WTC11 (cell line): ENCODE measurements at regions not wholly inside any gene's neighbourhood (a gene's known extent, or its start where the extent isn't known, plus 50 kb on each side); places are given as distances from the start of the nearest gene placed in this dataset.

Experiments
- ATAC-seq: fragments of 200-7000 bp; cut with Tn5 transposase; 2 replicates; pipeline ENCODE4 v1.10.0; 2021; ENCODE audit warnings: mild to moderate bottlenecking, moderate library complexity
- CTCF ChIA-PET: fragments of 300-600 bp; sonication (Branson Sonifier 250); formaldehyde crosslinking; loops from one replicate; lab custom pipeline; 2021; ENCODE audit warnings: antibody characterized with exemption; lab: Charles Lee
- POLR2A ChIA-PET: fragments of 350-600 bp; sonication (Branson Sonifier 250); formaldehyde crosslinking; loops from one replicate; lab custom pipeline; 2021; ENCODE audit warnings: antibody characterized with exemption; lab: Charles Lee
- DNase-seq: peaks from one replicate; pipeline ENCODE4 v3.0.0; 2021; ENCODE audit warnings: low spot score
- H3K27ac Mint-ChIP-seq: 2 replicates; pipeline ENCODE4 v1.8.0; 2021; ENCODE audit warnings: mixed read lengths
- H3K27me3 Mint-ChIP-seq: 2 replicates; pipeline ENCODE4 v1.8.0; 2021; ENCODE audit warnings: low read depth, mild to moderate bottlenecking, moderate library complexity, mixed read lengths
- H3K36me3 Mint-ChIP-seq: 2 replicates; pipeline ENCODE4 v1.8.0; 2021; ENCODE audit warnings: mixed read lengths
- H3K4me1 Mint-ChIP-seq: 2 replicates; pipeline ENCODE4 v1.8.0; 2022; ENCODE audit warnings: mixed read lengths
- H3K4me3 Mint-ChIP-seq: 2 replicates; pipeline ENCODE4 v1.8.0; 2021; ENCODE audit warnings: mild to moderate bottlenecking, moderate library complexity, mixed read lengths
- H3K9me3 Mint-ChIP-seq: 2 replicates; pipeline ENCODE4 v1.8.0; 2021; ENCODE audit warnings: mixed read lengths
- ETV6 ChIP-seq: sonication (generic); formaldehyde crosslinking; IDR thresholded peaks from 2 replicates; pipeline ENCODE4 v1.8.1; 2022; ENCODE audit warnings: mild to moderate bottlenecking, missing genetic modification reagents
- FOXJ3 ChIP-seq: sonication (generic); formaldehyde crosslinking; IDR thresholded peaks from 2 replicates; pipeline ENCODE4 v1.9.0; 2021; ENCODE audit warnings: missing genetic modification reagents, mild to moderate bottlenecking, borderline replicate concordance
- NFE2L1 ChIP-seq: sonication (generic); formaldehyde crosslinking; IDR thresholded peaks from 2 replicates; pipeline ENCODE4 v1.8.1; 2023; ENCODE audit warnings: missing genetic modification reagents
- NR2C2 ChIP-seq: sonication (generic); formaldehyde crosslinking; IDR thresholded peaks from 2 replicates; pipeline ENCODE4 v1.8.0; 2022; ENCODE audit warnings: mild to moderate bottlenecking, missing genetic modification reagents
- NR3C1 ChIP-seq: sonication (generic); formaldehyde crosslinking; conservative IDR thresholded peaks from 2 replicates; pipeline ENCODE4 v1.8.1; 2023; ENCODE audit warnings: low read depth, mild to moderate bottlenecking, missing genetic modification reagents
- ZNF232 ChIP-seq: sonication (generic); formaldehyde crosslinking; IDR thresholded peaks from 2 replicates; pipeline ENCODE4 v1.8.0; 2022; ENCODE audit warnings: mild to moderate bottlenecking, missing genetic modification reagents
- ZNF671 ChIP-seq: fragments of 250-450 bp; sonication (Bioruptor Pico); IDR thresholded peaks from 2 replicates; pipeline ENCODE4 v1.8.0; 2021; ENCODE audit warnings: mild to moderate bottlenecking
- TF ChIP-seq, protein P1 (sequence below): sonication (generic); formaldehyde crosslinking; IDR thresholded peaks from 2 replicates; pipeline ENCODE4 v1.8.0; 2023; ENCODE audit warnings: missing genetic modification reagents, mild to moderate bottlenecking, borderline replicate concordance
- TF ChIP-seq, protein P2 (sequence below): fragments of 250-450 bp; sonication (Bioruptor Pico); conservative IDR thresholded peaks from 2 replicates; pipeline ENCODE4 v1.9.0; 2021; ENCODE audit warnings: mild to moderate bottlenecking
- TF ChIP-seq, protein P3 (sequence below): sonication (generic); formaldehyde crosslinking; IDR thresholded peaks from 2 replicates; pipeline ENCODE4 v1.8.0; 2022; ENCODE audit warnings: mild to moderate bottlenecking, missing genetic modification reagents
- TF ChIP-seq, protein P4 (sequence below): sonication (generic); formaldehyde crosslinking; IDR thresholded peaks from 2 replicates; pipeline ENCODE4 v1.8.0; 2022; ENCODE audit warnings: missing genetic modification reagents
- TF ChIP-seq, protein P5 (sequence below): sonication (generic); formaldehyde crosslinking; IDR thresholded peaks from 2 replicates; pipeline ENCODE4 v1.8.0; 2022; ENCODE audit warnings: mild to moderate bottlenecking, missing genetic modification reagents
- TF ChIP-seq, protein P6 (sequence below): sonication (generic); formaldehyde crosslinking; IDR thresholded peaks from 2 replicates; pipeline ENCODE4 v1.8.1; 2023; ENCODE audit warnings: mild to moderate bottlenecking, missing genetic modification reagents

DNA sequence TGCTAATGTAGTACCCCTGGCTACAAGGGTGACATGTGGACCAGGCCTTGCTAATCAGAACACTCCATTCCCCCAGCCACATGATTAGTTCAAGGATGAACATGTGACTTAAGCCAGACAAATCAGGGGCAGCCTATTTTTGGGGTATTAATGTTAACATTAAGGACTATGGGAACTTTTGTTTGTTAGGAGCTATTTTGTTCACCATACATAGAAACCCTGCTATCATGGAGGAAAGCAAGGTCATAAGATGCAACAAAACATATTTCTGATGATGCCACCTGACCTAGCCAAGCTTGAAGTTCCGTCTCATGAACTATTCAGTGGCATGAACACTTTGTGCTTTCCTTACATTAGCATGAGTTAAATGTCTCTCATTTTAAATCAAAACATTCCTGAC lies 90.8 kb upstream of the PELI2 start (continued):
- TF ChIP-seq, protein P1, sequence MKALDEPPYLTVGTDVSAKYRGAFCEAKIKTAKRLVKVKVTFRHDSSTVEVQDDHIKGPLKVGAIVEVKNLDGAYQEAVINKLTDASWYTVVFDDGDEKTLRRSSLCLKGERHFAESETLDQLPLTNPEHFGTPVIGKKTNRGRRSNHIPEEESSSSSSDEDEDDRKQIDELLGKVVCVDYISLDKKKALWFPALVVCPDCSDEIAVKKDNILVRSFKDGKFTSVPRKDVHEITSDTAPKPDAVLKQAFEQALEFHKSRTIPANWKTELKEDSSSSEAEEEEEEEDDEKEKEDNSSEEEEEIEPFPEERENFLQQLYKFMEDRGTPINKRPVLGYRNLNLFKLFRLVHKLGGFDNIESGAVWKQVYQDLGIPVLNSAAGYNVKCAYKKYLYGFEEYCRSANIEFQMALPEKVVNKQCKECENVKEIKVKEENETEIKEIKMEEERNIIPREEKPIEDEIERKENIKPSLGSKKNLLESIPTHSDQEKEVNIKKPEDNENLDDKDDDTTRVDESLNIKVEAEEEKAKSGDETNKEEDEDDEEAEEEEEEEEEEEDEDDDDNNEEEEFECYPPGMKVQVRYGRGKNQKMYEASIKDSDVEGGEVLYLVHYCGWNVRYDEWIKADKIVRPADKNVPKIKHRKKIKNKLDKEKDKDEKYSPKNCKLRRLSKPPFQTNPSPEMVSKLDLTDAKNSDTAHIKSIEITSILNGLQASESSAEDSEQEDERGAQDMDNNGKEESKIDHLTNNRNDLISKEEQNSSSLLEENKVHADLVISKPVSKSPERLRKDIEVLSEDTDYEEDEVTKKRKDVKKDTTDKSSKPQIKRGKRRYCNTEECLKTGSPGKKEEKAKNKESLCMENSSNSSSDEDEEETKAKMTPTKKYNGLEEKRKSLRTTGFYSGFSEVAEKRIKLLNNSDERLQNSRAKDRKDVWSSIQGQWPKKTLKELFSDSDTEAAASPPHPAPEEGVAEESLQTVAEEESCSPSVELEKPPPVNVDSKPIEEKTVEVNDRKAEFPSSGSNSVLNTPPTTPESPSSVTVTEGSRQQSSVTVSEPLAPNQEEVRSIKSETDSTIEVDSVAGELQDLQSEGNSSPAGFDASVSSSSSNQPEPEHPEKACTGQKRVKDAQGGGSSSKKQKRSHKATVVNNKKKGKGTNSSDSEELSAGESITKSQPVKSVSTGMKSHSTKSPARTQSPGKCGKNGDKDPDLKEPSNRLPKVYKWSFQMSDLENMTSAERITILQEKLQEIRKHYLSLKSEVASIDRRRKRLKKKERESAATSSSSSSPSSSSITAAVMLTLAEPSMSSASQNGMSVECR = no peak
- TF ChIP-seq, protein P2, sequence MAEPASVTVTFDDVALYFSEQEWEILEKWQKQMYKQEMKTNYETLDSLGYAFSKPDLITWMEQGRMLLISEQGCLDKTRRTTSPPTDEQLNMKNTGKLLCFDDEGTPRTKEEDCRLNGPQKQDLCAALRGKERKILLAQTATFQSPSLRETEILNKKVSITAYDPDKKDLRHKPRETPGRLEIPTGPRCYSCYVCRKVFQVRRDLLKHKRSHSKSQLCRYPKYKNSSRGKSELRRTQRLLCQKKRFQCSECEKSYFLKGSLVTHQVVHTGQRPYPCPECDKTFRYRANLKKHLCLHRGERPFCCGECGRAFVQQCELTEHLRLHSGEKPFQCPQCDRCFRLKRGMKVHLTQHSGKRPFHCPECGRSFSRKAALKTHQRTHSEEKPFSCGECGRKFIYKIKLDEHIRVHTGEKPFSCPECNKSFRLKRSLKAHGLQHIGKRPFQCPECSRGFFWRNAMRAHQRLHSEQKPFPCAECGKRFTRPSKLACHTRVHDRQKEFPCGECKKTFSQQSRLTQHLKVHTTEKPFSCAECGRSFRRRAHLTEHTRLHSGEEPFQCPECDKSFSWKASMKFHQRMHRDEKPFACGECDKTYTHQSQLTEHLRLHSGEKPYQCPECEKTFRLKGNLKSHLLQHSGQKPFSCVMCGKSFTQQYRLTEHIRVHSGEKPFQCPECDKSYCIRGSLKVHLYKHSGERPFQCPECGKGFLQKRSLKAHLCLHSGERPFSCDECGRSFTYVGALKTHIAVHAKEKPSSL (CRISPR knock-in tag) = no peak
- TF ChIP-seq, protein P3, sequence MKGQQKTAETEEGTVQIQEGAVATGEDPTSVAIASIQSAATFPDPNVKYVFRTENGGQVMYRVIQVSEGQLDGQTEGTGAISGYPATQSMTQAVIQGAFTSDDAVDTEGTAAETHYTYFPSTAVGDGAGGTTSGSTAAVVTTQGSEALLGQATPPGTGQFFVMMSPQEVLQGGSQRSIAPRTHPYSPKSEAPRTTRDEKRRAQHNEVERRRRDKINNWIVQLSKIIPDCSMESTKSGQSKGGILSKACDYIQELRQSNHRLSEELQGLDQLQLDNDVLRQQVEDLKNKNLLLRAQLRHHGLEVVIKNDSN (CRISPR knock-in tag) = no peak
- TF ChIP-seq, protein P4, sequence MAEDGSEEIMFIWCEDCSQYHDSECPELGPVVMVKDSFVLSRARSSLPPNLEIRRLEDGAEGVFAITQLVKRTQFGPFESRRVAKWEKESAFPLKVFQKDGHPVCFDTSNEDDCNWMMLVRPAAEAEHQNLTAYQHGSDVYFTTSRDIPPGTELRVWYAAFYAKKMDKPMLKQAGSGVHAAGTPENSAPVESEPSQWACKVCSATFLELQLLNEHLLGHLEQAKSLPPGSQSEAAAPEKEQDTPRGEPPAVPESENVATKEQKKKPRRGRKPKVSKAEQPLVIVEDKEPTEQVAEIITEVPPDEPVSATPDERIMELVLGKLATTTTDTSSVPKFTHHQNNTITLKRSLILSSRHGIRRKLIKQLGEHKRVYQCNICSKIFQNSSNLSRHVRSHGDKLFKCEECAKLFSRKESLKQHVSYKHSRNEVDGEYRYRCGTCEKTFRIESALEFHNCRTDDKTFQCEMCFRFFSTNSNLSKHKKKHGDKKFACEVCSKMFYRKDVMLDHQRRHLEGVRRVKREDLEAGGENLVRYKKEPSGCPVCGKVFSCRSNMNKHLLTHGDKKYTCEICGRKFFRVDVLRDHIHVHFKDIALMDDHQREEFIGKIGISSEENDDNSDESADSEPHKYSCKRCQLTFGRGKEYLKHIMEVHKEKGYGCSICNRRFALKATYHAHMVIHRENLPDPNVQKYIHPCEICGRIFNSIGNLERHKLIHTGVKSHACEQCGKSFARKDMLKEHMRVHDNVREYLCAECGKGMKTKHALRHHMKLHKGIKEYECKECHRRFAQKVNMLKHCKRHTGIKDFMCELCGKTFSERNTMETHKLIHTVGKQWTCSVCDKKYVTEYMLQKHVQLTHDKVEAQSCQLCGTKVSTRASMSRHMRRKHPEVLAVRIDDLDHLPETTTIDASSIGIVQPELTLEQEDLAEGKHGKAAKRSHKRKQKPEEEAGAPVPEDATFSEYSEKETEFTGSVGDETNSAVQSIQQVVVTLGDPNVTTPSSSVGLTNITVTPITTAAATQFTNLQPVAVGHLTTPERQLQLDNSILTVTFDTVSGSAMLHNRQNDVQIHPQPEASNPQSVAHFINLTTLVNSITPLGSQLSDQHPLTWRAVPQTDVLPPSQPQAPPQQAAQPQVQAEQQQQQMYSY = no peak

DNA sequence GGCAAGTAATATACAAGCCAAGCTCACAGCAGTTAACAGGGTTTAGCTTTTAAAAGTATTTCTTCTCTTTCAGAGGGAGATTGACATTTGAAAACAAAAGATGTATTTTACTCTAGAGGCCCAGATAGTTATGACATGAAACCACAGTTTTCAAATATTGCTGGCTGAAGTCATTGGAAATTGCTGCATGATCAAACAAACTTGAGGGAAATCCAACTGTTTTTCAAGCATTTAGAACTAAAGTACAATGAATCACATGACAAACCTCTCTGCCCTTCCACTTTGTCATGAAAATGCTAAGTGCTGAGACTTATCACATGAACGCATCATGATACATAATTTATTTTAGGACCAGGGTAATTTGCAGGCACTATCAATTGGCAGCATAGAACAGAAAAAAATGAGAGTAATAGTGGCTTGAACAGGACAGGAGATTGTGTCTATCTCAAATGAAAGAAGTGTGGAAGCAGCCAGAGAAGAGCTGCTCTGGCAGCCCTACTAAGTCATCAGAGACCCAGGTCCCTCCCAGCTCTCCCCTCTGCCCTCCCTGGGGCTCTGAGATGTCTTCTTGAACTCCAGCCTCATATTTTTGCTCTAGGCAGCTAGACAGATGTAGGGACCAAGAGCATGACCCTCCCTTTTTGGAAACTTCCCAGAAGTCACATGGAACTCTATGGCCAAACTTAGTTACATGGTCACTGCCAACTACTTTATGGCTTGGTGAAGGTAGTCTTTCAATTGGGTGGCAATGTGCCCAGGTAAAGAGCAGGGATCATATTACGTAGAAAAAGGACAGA lies 90.1 kb upstream of the PELI2 start:
- POLR2A ChIA-PET = no interaction called here
- TF ChIP-seq NR2C2 (CRISPR knock-in tag) (no peak), FOXJ3 (no peak), ZNF232 (CRISPR knock-in tag) (no peak), NR3C1 (CRISPR knock-in tag) (no peak), ZNF671 (CRISPR knock-in tag) (no peak), ETV6 (CRISPR knock-in tag) (no peak), NFE2L1 (no peak)
- TF ChIP-seq, protein P5, sequence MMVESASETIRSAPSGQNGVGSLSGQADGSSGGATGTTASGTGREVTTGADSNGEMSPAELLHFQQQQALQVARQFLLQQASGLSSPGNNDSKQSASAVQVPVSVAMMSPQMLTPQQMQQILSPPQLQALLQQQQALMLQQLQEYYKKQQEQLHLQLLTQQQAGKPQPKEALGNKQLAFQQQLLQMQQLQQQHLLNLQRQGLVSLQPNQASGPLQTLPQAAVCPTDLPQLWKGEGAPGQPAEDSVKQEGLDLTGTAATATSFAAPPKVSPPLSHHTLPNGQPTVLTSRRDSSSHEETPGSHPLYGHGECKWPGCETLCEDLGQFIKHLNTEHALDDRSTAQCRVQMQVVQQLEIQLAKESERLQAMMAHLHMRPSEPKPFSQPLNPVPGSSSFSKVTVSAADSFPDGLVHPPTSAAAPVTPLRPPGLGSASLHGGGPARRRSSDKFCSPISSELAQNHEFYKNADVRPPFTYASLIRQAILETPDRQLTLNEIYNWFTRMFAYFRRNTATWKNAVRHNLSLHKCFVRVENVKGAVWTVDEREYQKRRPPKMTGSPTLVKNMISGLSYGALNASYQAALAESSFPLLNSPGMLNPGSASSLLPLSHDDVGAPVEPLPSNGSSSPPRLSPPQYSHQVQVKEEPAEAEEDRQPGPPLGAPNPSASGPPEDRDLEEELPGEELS (CRISPR knock-in tag) = no peak
- TF ChIP-seq, protein P4 = no peak
- TF ChIP-seq, protein P6, sequence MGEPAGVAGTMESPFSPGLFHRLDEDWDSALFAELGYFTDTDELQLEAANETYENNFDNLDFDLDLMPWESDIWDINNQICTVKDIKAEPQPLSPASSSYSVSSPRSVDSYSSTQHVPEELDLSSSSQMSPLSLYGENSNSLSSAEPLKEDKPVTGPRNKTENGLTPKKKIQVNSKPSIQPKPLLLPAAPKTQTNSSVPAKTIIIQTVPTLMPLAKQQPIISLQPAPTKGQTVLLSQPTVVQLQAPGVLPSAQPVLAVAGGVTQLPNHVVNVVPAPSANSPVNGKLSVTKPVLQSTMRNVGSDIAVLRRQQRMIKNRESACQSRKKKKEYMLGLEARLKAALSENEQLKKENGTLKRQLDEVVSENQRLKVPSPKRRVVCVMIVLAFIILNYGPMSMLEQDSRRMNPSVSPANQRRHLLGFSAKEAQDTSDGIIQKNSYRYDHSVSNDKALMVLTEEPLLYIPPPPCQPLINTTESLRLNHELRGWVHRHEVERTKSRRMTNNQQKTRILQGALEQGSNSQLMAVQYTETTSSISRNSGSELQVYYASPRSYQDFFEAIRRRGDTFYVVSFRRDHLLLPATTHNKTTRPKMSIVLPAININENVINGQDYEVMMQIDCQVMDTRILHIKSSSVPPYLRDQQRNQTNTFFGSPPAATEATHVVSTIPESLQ (CRISPR knock-in tag) = no peak

More for the DNA sequence above, 90.1 kb upstream of the PELI2 start:
- no peaks in the 10 kb centered on the region for H3K9me3 Mint-ChIP-seq
- no peaks in the 10 kb centered on the region for H3K27me3 Mint-ChIP-seq
- no peak overlapping the region for H3K27ac Mint-ChIP-seq
- H3K36me3 Mint-ChIP-seq = no peaks in the 10 kb centered on the region
- DNase-seq = no peak
- CTCF ChIA-PET = no interaction called here
- peaks cover 12% of the 10 kb centered on the region for H3K4me1 Mint-ChIP-seq
- H3K4me3 Mint-ChIP-seq = no peak overlapping the region
- ATAC-seq = no peak
